HepG2 (cell line): ENCODE measurements at regions not wholly inside any gene's neighbourhood (a gene's known extent, or its start where the extent isn't known, plus 50 kb on each side); places are given as distances from the start of the nearest gene placed in this dataset.

Experiments
- BORCS8-MEF2B ChIP-seq: sonication (generic); formaldehyde crosslinking; IDR thresholded peaks from 2 replicates; pipeline ENCODE4 v1.8.0; 2022; ENCODE audit warnings: mild to moderate bottlenecking, missing genetic modification reagents
- CTCF ChIP-seq: sonication (generic); formaldehyde crosslinking; IDR thresholded peaks from 2 replicates; pipeline ENCODE4 v1.5.0; 2020; ENCODE audit warnings: mild to moderate bottlenecking, missing genetic modification reagents, moderate library complexity
- EZH2 ChIP-seq: conservative IDR thresholded peaks from 2 replicates; pipeline ENCODE4 v1.6.1; 2012; ENCODE audit warnings: mild to moderate bottlenecking, low read depth, low read length, moderate library complexity
- GATAD1 ChIP-seq: IDR thresholded peaks from 2 replicates; pipeline ENCODE4 v1.6.1; 2016; ENCODE audit warnings: missing genetic modification reagents, missing compliant biosample characterization
- HMGA1 ChIP-seq: sonication (generic); formaldehyde crosslinking; conservative IDR thresholded peaks from 2 replicates; pipeline ENCODE4 v1.4.0; 2020; ENCODE audit warnings: missing genetic modification reagents
- SP1 ChIP-seq, 2 experiments: fragments of 450-650 bp in 1 of 2; sonication (generic) in 1 of 2; formaldehyde crosslinking in 1 of 2; IDR thresholded peaks; 2 replicates each; pipeline versions ENCODE4 v1.4.0 to v1.6.1; 2016 to 2020; ENCODE audit warnings: missing genetic modification reagents in 1 of 2
- SUZ12 ChIP-seq: fragments of 150-350 bp; IDR thresholded peaks from 2 replicates; pipeline ENCODE4 v1.6.1; 2014; ENCODE audit warnings: low read depth, low read length
- YEATS4 ChIP-seq: sonication (generic); formaldehyde crosslinking; IDR thresholded peaks from 2 replicates; pipeline ENCODE4 v1.4.0; 2020; ENCODE audit warnings: missing genetic modification reagents, borderline replicate concordance
- ZNF510 ChIP-seq: sonication (generic); formaldehyde crosslinking; IDR thresholded peaks from 2 replicates; pipeline ENCODE4 v1.4.0; 2020; ENCODE audit warnings: low read depth, mild to moderate bottlenecking, missing genetic modification reagents
- ZNF562 ChIP-seq: sonication (generic); formaldehyde crosslinking; IDR thresholded peaks from 2 replicates; pipeline ENCODE4 v1.8.0; 2022; ENCODE audit warnings: missing genetic modification reagents, borderline replicate concordance
- ZNF674 ChIP-seq: sonication (generic); formaldehyde crosslinking; IDR thresholded peaks from 2 replicates; pipeline ENCODE4 v1.5.0; 2020; ENCODE audit warnings: low read depth, mild to moderate bottlenecking, missing genetic modification reagents
- ZNF83 ChIP-seq: sonication (generic); formaldehyde crosslinking; IDR thresholded peaks from 2 replicates; pipeline ENCODE4 v1.4.0; 2020; ENCODE audit warnings: missing genetic modification reagents, mild to moderate bottlenecking, borderline replicate concordance
- TF ChIP-seq, protein P1 (sequence below), 2 experiments: IDR thresholded peaks; 2 replicates each; pipeline ENCODE4 v1.6.1; 2011 to 2012; ENCODE audit warnings: low read length in 2 of 2, borderline replicate concordance in 1 of 2, low read depth in 1 of 2, mild to moderate bottlenecking in 1 of 2, moderate library complexity in 1 of 2

DNA sequence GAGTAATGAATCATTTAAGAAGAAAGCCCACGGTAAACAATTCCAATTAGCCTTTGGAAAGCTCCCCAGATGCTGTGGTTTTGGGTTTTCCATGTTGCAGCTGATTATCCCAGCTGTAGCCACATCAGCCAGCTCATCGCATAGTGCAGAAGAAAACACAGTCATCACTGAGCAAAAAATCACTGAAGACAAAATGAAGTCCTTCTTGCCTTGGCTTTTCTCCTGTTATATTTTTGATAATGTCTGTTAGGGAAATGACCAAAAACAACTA lies 193.0 kb upstream of the C1QTNF7 start:
- TF ChIP-seq EZH2 (no peak), ZNF510 (CRISPR knock-in tag) (no peak), CTCF (no peak), SUZ12 (no peak), GATAD1 (no peak), ZNF674 (CRISPR knock-in tag) (no peak), ZNF562 (CRISPR knock-in tag) (no peak), SP1 (IDR thresholded peaks at IDR 0.05) (no peak), SP1 (CRISPR knock-in tag; IDR thresholded peaks at IDR 0.05) (no peak), BORCS8-MEF2B (CRISPR knock-in tag) (no peak), ZNF83 (no peak), YEATS4 (no peak), HMGA1 (no peak)
- TF ChIP-seq, protein P1, sequence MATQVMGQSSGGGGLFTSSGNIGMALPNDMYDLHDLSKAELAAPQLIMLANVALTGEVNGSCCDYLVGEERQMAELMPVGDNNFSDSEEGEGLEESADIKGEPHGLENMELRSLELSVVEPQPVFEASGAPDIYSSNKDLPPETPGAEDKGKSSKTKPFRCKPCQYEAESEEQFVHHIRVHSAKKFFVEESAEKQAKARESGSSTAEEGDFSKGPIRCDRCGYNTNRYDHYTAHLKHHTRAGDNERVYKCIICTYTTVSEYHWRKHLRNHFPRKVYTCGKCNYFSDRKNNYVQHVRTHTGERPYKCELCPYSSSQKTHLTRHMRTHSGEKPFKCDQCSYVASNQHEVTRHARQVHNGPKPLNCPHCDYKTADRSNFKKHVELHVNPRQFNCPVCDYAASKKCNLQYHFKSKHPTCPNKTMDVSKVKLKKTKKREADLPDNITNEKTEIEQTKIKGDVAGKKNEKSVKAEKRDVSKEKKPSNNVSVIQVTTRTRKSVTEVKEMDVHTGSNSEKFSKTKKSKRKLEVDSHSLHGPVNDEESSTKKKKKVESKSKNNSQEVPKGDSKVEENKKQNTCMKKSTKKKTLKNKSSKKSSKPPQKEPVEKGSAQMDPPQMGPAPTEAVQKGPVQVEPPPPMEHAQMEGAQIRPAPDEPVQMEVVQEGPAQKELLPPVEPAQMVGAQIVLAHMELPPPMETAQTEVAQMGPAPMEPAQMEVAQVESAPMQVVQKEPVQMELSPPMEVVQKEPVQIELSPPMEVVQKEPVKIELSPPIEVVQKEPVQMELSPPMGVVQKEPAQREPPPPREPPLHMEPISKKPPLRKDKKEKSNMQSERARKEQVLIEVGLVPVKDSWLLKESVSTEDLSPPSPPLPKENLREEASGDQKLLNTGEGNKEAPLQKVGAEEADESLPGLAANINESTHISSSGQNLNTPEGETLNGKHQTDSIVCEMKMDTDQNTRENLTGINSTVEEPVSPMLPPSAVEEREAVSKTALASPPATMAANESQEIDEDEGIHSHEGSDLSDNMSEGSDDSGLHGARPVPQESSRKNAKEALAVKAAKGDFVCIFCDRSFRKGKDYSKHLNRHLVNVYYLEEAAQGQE (IDR thresholded peaks at IDR 0.05; ENCODE audit: borderline replicate concordance in 1 of 2, low read depth in 1 of 2, low read length in 2 of 2) = no peak
